ENCODE measurements at regions not wholly inside any gene's neighbourhood (a gene's known extent, or its start where the extent isn't known, plus 50 kb on each side); places are given as distances from the start of the nearest gene placed in this dataset.

DNA sequence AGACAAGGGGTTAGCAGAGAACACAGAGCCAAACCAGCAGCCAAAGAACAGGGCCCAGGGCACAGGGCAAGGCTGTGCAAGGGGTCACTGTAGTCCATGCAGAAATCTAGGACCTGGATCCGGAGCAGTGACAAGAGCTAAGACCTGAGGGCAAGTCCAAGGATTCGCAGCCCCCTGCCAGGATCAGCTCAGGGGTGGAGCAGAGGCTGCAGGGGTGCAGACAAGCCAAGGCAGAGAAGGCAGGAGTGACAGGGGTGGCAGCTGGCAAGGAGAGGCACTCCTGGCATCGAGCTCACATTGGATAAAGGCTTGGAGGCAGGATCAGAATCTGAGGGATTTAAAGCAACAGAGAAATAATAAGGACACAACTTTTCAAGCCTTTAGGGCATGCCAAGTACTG, 80.7 kb upstream of the NANOS1 start (continued):
- TF ChIP-seq YY1 (IDR thresholded peaks at IDR 0.05; ENCODE audit: extremely low read depth, insufficient replicate concordance, low read depth, low read length), result no peak
- no peak for TF ChIP-seq RAD21 (IDR thresholded peaks at IDR 0.05; ENCODE audit: low read depth)
- no peak for TF ChIP-seq CEBPB (IDR thresholded peaks at IDR 0.05; ENCODE audit: low read depth)
- no peak for TF ChIP-seq POLR2A (IDR thresholded peaks at IDR 0.05; ENCODE audit: borderline replicate concordance, extremely low read depth, insufficient read depth, insufficient read length)
- no peak for TF ChIP-seq JUND (IDR thresholded peaks at IDR 0.05)

DNA sequence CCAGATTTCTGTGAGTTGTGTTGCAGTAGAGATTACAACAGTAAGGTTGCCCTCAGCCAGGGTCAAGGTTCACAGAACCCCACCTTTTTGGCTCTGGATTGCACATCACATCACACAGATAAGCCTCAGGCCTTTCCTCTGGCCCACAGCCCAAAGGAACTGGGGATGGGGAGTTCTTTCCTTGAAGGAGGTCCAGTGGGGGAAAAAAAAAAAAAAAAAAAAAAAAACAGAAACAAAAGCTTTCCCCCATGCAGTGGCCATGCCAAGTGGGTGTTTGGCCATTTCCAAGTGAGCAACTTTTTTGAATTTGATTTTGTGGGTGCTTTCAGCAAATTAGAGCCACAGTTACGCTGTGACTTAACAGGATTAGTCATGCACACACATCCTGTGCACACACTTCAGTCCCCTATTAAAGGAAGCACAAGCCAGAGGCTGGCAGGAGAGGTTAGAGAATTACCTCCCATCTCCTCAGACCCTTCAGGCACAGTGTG, 79.3 kb upstream of the NANOS1 start:
- no peaks in the 10 kb centered on the region for H4K20me1 ChIP-seq (ENCODE audit: insufficient read depth)
- no TSS peak for BruUV-seq (replicated peaks)
- ChIA-PET POLR2A (no interaction called here), RAD21 (ENCODE audit: low non-redundant PET in 1 of 2, low total read pairs in 2 of 2, uncharacterized antibody in 2 of 2, unreplicated experiment in 2 of 2) (no interaction called here), CTCF (no interaction called here)
- no peaks in the 10 kb centered on the region for H3K79me2 ChIP-seq (ENCODE audit: insufficient read depth, low read length)
- no peaks in the 10 kb centered on the region for H3K36me3 ChIP-seq (ENCODE audit: control insufficient read depth in 1 of 2, insufficient read depth in 2 of 2, low read length in 2 of 2)
- peaks cover 4 to 38% of the 10 kb centered on the region in 2 experiments; a peak in 3 of 4 replicates for H3K4me1 ChIP-seq (ENCODE audit: control insufficient read depth in 1 of 2, insufficient read depth in 2 of 2, low read length in 2 of 2)
- ATAC-seq (no peak), DNase-seq (ENCODE audit: low read depth, low spot score) (no peak)
- no peak overlapping the region for H3K4me3 ChIP-seq (replicated peaks in 1 of 2; ENCODE audit: low read depth in 1 of 2, low read length in 2 of 2)
- H3K4me2 ChIP-seq (ENCODE audit: low read length), result peak overlapping the region; percentile 52
- H3K9me2 ChIP-seq (ENCODE audit: insufficient read depth), result no peaks in the 10 kb centered on the region
- H2AFZ ChIP-seq (ENCODE audit: low read depth, low read length, poor library complexity, severe bottlenecking), result peak overlapping the region; percentile 81
- no peak for TF ChIP-seq TCF7L2 (IDR thresholded peaks at IDR 0.05; ENCODE audit: borderline replicate concordance, extremely low read depth, insufficient read depth, insufficient read length)
- TF ChIP-seq, protein P1, sequence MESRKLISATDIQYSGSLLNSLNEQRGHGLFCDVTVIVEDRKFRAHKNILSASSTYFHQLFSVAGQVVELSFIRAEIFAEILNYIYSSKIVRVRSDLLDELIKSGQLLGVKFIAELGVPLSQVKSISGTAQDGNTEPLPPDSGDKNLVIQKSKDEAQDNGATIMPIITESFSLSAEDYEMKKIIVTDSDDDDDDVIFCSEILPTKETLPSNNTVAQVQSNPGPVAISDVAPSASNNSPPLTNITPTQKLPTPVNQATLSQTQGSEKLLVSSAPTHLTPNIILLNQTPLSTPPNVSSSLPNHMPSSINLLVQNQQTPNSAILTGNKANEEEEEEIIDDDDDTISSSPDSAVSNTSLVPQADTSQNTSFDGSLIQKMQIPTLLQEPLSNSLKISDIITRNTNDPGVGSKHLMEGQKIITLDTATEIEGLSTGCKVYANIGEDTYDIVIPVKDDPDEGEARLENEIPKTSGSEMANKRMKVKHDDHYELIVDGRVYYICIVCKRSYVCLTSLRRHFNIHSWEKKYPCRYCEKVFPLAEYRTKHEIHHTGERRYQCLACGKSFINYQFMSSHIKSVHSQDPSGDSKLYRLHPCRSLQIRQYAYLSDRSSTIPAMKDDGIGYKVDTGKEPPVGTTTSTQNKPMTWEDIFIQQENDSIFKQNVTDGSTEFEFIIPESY (IDR thresholded peaks at IDR 0.05; ENCODE audit: extremely low read depth, insufficient replicate concordance, low read length), result no peak
- peak; percentile 47; the same call in 1 of the 2 replicates for TF ChIP-seq JUND (IDR thresholded peaks at IDR 0.05)
- TF ChIP-seq FOSL1 (IDR thresholded peaks at IDR 0.05; ENCODE audit: low read depth), result peak; percentile 59
- no peak; the same call in 1 of the 2 replicates for TF ChIP-seq CBX3 (IDR thresholded peaks at IDR 0.05; ENCODE audit: low read depth)
- no peak for TF ChIP-seq ZNF274 (IDR thresholded peaks at IDR 0.05; ENCODE audit: low read depth, low read length)
- TF ChIP-seq ELF1 (IDR thresholded peaks at IDR 0.05; ENCODE audit: borderline replicate concordance, low read depth), result no peak
- TF ChIP-seq REST (IDR thresholded peaks at IDR 0.05; ENCODE audit: low read depth), result no peak
- no peak for TF ChIP-seq EZH2 (IDR thresholded peaks at IDR 0.05)
- peak; percentile 41; the same call in 1 of the 2 replicates for TF ChIP-seq SP1 (IDR thresholded peaks at IDR 0.05; ENCODE audit: low read depth)
- no peak for TF ChIP-seq SRF (IDR thresholded peaks at IDR 0.05; ENCODE audit: low read depth)
- TF ChIP-seq, protein P2, sequence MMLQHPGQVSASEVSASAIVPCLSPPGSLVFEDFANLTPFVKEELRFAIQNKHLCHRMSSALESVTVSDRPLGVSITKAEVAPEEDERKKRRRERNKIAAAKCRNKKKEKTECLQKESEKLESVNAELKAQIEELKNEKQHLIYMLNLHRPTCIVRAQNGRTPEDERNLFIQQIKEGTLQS (IDR thresholded peaks at IDR 0.05), result no peak
- H3K27ac ChIP-seq (ENCODE audit: low read depth, low read length), result no peak overlapping the region
- no peaks in the 10 kb centered on the region for H3K27me3 ChIP-seq (ENCODE audit: insufficient read depth, low read length)
- no peak overlapping the region for H3K9ac ChIP-seq (ENCODE audit: low read length)
- intact Hi-C loops (cut with micrococcal nuclease), result no loop called here
- no peaks in the 10 kb centered on the region for H3K9me3 ChIP-seq (ENCODE audit: control insufficient read depth in 1 of 2, insufficient read depth in 1 of 2, low read depth in 1 of 2, low read length in 2 of 2)

Data from HCT116 (cell line).